ENCODE measurements at regions not wholly inside any gene's neighbourhood (a gene's known extent, or its start where the extent isn't known, plus 50 kb on each side); places are given as distances from the start of the nearest gene placed in this dataset.

GRCh38 chr12:18905134-18905533 lies 167.2 kb downstream of the CAPZA3 start:
- TF ChIP-seq CTCF (IDR thresholded peaks at IDR 0.05) (no peak), POLR2A (IDR thresholded peaks at IDR 0.05; ENCODE audit: low read length) (no peak), USF2 (IDR thresholded peaks at IDR 0.05) (no peak), ELK1 (IDR thresholded peaks at IDR 0.05; ENCODE audit: low read depth, low read length) (no peak), EP300 (IDR thresholded peaks at IDR 0.05) (no peak), PBX3 (IDR thresholded peaks at IDR 0.05) (no peak), PHF8 (IDR thresholded peaks at IDR 0.05; ENCODE audit: borderline replicate concordance, low read depth) (no peak), MAZ (IDR thresholded peaks at IDR 0.05; ENCODE audit: borderline replicate concordance, low read depth, low read length) (no peak)

All from A549 (cell line).